ENCODE measurements at regions not wholly inside any gene's neighbourhood (a gene's known extent, or its start where the extent isn't known, plus 50 kb on each side); places are given as distances from the start of the nearest gene placed in this dataset.

- TF ChIP-seq, protein P1, sequence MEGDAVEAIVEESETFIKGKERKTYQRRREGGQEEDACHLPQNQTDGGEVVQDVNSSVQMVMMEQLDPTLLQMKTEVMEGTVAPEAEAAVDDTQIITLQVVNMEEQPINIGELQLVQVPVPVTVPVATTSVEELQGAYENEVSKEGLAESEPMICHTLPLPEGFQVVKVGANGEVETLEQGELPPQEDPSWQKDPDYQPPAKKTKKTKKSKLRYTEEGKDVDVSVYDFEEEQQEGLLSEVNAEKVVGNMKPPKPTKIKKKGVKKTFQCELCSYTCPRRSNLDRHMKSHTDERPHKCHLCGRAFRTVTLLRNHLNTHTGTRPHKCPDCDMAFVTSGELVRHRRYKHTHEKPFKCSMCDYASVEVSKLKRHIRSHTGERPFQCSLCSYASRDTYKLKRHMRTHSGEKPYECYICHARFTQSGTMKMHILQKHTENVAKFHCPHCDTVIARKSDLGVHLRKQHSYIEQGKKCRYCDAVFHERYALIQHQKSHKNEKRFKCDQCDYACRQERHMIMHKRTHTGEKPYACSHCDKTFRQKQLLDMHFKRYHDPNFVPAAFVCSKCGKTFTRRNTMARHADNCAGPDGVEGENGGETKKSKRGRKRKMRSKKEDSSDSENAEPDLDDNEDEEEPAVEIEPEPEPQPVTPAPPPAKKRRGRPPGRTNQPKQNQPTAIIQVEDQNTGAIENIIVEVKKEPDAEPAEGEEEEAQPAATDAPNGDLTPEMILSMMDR (IDR thresholded peaks at IDR 0.05 in 2 of 3, conservative IDR thresholded peaks at IDR 0.05 in 1 of 3; ENCODE audit: borderline replicate concordance in 1 of 3, insufficient read depth in 1 of 3, low read depth in 2 of 3, low read length in 2 of 3): no peak
- TF ChIP-seq JUND (IDR thresholded peaks at IDR 0.05) (no peak), SP1 (IDR thresholded peaks at IDR 0.05; ENCODE audit: low read depth) (no peak), POLR2A (IDR thresholded peaks at IDR 0.05; ENCODE audit: borderline replicate concordance, extremely low read depth, insufficient read depth, insufficient read length) (no peak), REST (IDR thresholded peaks at IDR 0.05; ENCODE audit: low read depth) (no peak), EZH2 (IDR thresholded peaks at IDR 0.05) (no peak), MAX (IDR thresholded peaks at IDR 0.05) (no peak), EZH2phosphoT487 (IDR thresholded peaks at IDR 0.05; ENCODE audit: borderline replicate concordance) (no peak), POLR2AphosphoS5 (IDR thresholded peaks at IDR 0.05; ENCODE audit: low read depth, low read length) (no peak), CEBPB (IDR thresholded peaks at IDR 0.05; ENCODE audit: low read depth) (no peak), RAD21 (IDR thresholded peaks at IDR 0.05; ENCODE audit: low read depth) (no peak)
- TF ChIP-seq, protein P2, sequence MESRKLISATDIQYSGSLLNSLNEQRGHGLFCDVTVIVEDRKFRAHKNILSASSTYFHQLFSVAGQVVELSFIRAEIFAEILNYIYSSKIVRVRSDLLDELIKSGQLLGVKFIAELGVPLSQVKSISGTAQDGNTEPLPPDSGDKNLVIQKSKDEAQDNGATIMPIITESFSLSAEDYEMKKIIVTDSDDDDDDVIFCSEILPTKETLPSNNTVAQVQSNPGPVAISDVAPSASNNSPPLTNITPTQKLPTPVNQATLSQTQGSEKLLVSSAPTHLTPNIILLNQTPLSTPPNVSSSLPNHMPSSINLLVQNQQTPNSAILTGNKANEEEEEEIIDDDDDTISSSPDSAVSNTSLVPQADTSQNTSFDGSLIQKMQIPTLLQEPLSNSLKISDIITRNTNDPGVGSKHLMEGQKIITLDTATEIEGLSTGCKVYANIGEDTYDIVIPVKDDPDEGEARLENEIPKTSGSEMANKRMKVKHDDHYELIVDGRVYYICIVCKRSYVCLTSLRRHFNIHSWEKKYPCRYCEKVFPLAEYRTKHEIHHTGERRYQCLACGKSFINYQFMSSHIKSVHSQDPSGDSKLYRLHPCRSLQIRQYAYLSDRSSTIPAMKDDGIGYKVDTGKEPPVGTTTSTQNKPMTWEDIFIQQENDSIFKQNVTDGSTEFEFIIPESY (IDR thresholded peaks at IDR 0.05; ENCODE audit: extremely low read depth, insufficient replicate concordance, low read length): no peak
Observed at GRCh38 chr18:27645929-27646328, 460.8 kb upstream of the CHST9 start.

Measured in HCT116 (cell line).